Middle frontal gyrus (tissue), 1 donor: ENCODE measurements at regions not wholly inside any gene's neighbourhood (a gene's known extent, or its start where the extent isn't known, plus 50 kb on each side); places are given as distances from the start of the nearest gene placed in this dataset.
"Not testable (repeated sequence)": the region's sequence is repeated elsewhere in the genome, so short reads cannot be mapped to it uniquely, and the experiment has no call there.

Source experiments
- DNase-seq: peaks from one replicate; pipeline ENCODE4 v3.0.0-alpha.2; 2015; ENCODE audit warnings: low spot score; ENCODE audit errors: extremely low spot score

DNA sequence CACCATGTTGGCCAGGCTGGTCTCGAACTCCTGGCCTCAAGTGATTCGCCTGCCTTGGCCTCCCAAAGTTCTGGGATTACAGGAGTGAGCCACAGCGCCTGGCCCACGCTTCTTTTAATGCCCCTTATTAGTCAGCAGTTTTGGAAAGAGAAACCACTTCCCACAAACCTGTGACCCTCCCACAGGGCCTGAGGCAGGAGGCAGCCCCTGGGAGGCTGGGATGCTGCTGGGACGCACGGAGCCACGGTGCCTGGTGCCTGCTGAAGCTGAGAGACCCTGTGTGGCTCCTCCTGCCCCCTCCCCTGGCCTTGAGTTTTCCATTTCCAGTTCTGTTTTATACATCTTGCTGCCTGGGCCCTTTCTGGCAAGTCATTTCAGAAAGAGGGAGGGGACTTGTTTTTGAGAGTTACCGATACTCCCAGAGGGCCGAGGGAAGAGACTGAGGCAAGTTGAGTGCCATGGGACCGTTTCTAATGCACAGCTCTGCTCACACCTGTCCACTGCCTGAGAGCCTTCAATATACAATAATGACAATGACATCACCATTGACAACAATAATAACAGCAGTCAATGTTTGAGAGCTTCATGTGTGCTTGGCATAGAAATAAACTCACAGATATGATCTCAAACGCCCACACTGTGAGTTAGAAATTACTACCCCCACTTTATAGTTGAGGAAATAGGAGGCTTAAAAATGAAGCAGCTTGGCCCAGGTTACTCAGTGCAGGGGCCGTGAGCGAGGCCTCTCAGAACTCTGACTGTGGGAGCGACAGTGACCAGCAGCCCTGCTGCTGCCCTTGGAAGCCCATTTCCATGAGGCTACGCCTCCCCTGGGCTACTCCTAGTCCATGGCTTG is 78.1 kb upstream of the YWHAQ start:
- no peak for DNase-seq

DNA sequence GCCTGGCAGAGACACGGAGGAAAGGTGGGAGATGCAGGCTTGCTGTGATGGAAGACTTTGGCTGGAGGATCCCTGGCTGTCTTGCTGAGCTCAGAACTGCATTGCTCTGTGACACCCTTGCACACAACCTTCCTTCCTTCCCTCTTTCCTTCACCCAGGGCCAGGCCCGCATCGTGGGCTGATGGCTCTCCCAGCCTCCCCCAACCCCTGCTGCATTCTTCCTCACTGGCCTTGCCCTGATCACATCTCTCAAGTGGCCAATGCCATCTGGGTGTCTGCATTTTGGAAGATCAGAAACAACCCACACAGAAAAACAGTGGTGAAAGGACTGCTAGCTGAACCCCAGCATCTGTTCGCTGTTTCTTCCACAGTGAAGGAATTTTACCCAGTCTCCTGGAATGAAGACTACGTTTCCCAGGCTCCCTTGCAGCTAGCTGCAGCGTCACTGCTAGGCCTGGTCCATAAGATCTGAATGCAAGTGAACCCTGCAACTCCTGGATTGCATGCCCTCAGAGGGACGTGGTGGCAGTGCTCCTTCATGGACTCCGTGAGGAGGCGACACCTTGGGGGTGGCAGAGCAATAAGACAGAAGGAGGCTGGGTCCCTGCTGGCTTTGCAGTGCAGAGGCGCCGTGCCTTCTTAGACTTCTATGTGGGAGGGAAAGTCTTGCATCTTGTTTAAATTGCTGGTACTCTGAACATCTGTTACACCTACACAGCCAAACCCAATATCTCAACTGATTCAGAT is 78.9 kb upstream of the YWHAQ start:
- no peak for DNase-seq

- DNase-seq = no peak
These were observed 79.5 kb upstream of the YWHAQ start for GRCh38 chr2:9710311-9710710.

GRCh38 chr2:9712263-9712662 is 81.5 kb upstream of the YWHAQ start:
- no peak for DNase-seq

GRCh38 chr2:9714630-9715214 is 83.9 kb upstream of the YWHAQ start:
- no peak for DNase-seq

DNA sequence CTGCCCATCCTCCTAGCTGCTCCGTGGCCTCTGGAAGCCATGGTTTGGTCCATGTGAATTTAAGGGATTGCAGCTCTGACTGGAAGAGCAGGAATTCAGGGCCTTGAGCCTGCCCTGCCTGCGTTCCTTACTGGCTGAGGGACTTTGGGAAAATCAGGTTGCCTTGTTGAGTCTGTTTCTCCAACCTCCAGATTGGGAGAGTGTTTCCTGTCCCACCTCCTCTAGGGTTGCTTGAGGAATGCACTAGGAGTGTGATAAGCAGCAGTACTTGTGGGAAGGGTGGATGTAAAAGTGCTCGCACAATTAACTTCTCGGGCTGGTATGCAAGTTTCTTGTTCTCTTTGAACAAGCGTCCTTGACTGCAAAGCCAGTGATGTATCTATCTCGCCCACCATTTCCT is 84.4 kb upstream of the YWHAQ start:
- no peak for DNase-seq

DNA sequence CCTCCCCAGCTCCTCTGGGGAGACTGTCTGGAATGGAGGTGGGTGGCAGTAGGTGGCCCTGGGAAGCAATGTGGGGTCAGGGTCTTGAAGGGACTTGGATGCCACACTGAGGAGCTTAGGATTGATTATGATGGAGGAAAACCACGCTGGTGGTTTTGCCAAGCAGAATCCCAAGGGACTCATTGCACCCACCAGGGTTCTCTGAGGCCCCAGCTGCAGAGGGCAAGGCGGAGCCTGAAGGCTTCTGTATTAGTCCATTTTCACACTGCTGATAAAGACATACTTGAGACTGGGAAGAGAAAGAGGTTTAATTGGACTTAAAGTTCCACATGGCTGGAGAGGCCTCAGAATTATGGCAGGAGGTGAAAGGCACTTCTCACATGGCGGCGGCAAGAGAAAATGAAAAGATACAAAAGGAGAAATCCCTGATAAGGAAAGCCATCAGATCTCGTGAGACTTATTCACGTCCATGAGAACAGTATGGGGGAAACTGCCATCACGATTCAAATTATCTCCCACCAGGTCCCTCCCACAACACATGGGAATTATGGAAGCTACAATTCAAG is 87.2 kb upstream of the YWHAQ start:
- DNase-seq = no peak

DNA sequence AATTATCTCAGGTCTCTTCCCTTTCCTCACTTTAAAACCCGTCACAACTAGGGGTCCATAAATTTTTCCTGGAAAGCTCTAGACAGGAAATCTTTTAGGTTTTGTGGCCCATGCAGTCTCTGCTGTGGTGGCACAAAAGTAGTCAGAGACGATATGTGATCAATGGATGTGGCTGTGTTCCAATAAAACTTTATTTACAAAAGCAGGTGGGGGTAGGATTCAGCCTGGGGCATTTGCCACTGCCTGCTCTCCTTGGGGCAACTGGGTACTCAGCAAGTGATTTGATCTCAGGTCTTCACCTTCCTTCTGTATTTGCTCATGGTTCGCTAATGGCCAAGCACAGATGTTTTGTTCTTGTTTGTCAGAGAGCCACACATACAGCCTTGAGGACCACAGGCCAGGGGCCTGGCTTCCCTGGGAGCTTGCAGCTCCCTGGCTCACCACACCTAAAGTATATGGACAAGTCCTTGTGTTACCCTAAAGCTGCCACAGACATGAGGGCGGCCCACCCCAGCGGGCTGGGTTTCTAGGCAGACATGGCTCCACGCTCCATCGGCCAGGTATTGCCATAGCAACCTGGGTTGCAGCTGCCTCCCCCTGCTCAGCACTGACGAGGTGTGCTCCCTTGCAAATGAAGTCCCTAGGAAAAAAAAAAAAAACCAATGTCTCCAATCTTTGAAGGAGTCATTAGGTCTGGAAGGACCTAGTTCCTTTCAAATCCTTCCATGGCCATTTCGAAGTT is 89.7 kb upstream of the YWHAQ start:
- DNase-seq = no peak

- DNase-seq = no peak
These were observed 90.5 kb upstream of the YWHAQ start for GRCh38 chr2:9721344-9721743.

GRCh38 chr2:9722451-9722850 is 91.7 kb upstream of the YWHAQ start:
- no peak for DNase-seq

DNA sequence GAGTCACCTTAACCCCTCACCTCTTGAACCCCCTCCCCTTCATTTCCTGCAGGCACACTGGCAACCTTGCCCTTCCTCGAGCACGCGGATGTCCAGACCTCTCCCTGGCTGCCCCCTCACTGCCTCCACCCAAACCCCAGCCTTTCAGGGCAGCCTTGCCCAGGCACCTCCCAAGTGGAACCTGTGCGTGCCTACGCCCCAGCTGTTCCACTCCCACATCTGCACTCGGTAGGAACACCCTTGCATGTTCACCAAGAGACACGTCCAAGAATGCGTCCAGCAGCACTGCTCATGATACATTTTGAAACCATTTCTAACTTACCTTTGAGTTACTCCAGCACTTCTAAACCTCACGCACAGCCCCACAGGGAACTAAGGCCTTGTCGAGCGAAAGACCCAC is 93.8 kb upstream of the YWHAQ start:
- no peak for DNase-seq

GRCh38 chr2:9725106-9725505 is 94.3 kb upstream of the YWHAQ start:
- DNase-seq = no peak

- DNase-seq = not testable (repeated sequence)
These were observed 95.2 kb upstream of the YWHAQ start for GRCh38 chr2:9726016-9726415.

- not testable (repeated sequence) for DNase-seq
These were observed 99.7 kb upstream of the YWHAQ start for GRCh38 chr2:9730523-9730922.

- DNase-seq = no peak
These were observed 102.0 kb upstream of the YWHAQ start for GRCh38 chr2:9732824-9733223.

- no peak for DNase-seq
These were observed 103.5 kb upstream of the YWHAQ start for GRCh38 chr2:9734308-9734707.

DNA sequence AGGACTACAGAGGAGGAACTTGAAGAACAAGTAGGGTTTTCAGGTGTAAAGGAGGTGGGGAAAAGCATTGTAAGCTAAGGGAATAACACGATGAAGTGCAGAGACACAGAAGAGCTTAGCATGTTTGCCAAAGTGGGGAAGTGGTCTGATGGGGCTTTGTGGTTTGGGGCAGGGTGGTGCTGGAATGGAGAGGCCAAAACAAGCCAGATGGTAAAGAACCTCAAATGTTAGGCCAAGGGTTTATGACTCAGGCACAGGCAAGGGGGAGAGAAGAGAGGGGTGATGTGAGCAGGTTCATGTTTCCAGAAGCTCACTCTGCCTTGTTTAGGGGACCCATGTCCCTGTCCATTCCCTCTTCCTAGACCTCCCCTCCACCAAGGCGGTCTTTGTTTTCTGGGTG is 104.5 kb upstream of the YWHAQ start:
- DNase-seq = no peak

GRCh38 chr2:9736021-9736420 is 105.2 kb upstream of the YWHAQ start:
- no peak for DNase-seq

DNA sequence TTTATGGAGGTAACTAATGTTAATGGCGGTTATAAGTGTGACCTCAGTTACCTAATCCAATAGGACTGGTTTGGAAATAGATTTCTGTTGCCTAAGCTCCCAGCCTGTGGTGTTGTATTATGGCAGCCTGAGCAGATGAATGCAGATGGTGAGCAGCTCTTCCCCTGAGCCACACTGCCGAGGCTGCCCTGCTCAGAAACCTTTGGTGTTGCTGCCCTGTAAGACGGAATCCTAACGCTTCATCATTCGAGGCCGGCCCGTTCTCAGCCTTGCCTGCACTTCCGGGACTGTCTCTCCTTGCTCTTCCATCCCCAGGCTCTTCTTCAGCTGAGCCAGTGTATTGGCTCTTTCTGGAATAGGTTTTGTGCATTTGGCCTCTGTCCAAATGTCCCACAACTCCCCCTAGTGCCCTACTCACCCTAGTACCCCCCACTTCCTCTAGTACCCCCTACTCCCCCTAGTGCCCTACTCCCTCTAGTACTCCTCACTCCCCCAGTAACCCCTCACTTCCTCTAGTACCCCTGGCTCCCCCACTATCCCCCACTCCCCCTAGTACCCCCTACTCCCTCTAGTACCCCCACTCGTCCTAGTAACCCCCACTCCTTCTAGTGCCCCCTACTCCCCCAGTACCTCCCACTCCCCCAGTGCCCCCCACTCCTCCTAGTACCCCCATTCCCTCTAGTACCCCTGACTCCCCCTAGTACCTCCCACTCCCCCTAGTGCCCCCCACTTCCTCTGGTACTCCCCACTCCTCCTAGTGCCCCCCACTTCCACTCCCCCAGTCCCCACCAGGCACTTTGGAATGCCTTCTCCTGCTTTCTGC is 106.0 kb upstream of the TAF1B start:
- no peak for DNase-seq

DNA sequence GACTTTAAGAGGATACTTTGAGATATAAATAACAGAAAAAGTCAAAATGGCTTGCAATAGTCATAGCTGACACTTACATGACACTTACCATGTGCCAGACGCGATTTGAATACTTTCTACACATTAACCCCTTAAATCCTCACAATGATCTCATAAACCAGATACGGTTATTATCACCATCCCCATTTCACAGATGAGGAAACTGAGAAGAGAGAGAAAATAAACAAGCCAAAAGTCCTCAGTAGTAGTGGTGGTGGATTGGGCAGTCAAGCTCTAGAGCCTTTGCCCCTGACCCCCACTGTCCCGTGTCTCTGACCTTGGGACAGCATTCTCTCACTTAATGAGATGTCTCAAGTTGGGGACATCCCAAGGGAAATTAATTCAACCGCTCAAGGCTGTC is 105.2 kb upstream of the TAF1B start:
- no peak for DNase-seq
